ENCODE measurements at regions not wholly inside any gene's neighbourhood (a gene's known extent, or its start where the extent isn't known, plus 50 kb on each side); places are given as distances from the start of the nearest gene placed in this dataset.

GRCh38 chr2:20130160-20130560 lies 78.7 kb upstream of the LAPTM4A start:
- no peaks in the 10 kb centered on the region for H3K9me3 ChIP-seq (ENCODE audit: insufficient read depth, low read depth, low read length)
- H3K27me3 ChIP-seq (ENCODE audit: insufficient read depth, low read length) = no peaks in the 10 kb centered on the region; the same call in 1 of the 2 replicates
- H3K4me1 ChIP-seq (ENCODE audit: insufficient read depth, low read length) = no peaks in the 10 kb centered on the region
- H3K36me3 ChIP-seq (ENCODE audit: insufficient read depth, low read depth, low read length) = no peaks in the 10 kb centered on the region
- H3K9ac ChIP-seq (ENCODE audit: low read depth, low read length) = no peak overlapping the region
- no peak overlapping the region for H3K4me3 ChIP-seq (ENCODE audit: low read length)
- H3K27ac ChIP-seq (ENCODE audit: low read length) = no peak overlapping the region

- no peak overlapping the region for H3K4me3 ChIP-seq (ENCODE audit: low read length)
- H3K9ac ChIP-seq (ENCODE audit: low read depth, low read length) = no peak overlapping the region
- no peaks in the 10 kb centered on the region; the same call in 1 of the 2 replicates for H3K27me3 ChIP-seq (ENCODE audit: insufficient read depth, low read length)
- no peaks in the 10 kb centered on the region for H3K4me1 ChIP-seq (ENCODE audit: insufficient read depth, low read length)
- H3K36me3 ChIP-seq (ENCODE audit: insufficient read depth, low read depth, low read length) = no peaks in the 10 kb centered on the region
- no peaks in the 10 kb centered on the region for H3K9me3 ChIP-seq (ENCODE audit: insufficient read depth, low read depth, low read length)
- no peak overlapping the region for H3K27ac ChIP-seq (ENCODE audit: low read length)
Observed at GRCh38 chr2:20129331-20130159, 78.1 kb upstream of the LAPTM4A start.

- no peak overlapping the region for H3K4me3 ChIP-seq (ENCODE audit: low read length)
- no peaks in the 10 kb centered on the region for H3K9me3 ChIP-seq (ENCODE audit: insufficient read depth, low read depth, low read length)
Observed at GRCh38 chr2:20128506-20129330, 77.3 kb upstream of the LAPTM4A start.

GRCh38 chr2:20126469-20126868 lies 75.0 kb upstream of the LAPTM4A start:
- H3K4me3 ChIP-seq (ENCODE audit: low read length) = no peak overlapping the region
- no peak overlapping the region for H3K27ac ChIP-seq (ENCODE audit: low read length)
- no peak overlapping the region for H3K9ac ChIP-seq (ENCODE audit: low read depth, low read length)
- no peaks in the 10 kb centered on the region for H3K36me3 ChIP-seq (ENCODE audit: insufficient read depth, low read depth, low read length)
- no peaks in the 10 kb centered on the region for H3K27me3 ChIP-seq (ENCODE audit: insufficient read depth, low read length)
- H3K9me3 ChIP-seq (ENCODE audit: insufficient read depth, low read depth, low read length) = no peaks in the 10 kb centered on the region
- no peaks in the 10 kb centered on the region for H3K4me1 ChIP-seq (ENCODE audit: insufficient read depth, low read length)

More at GRCh38 chr2:20128506-20129330, 77.3 kb upstream of the LAPTM4A start:
- H3K27ac ChIP-seq (ENCODE audit: low read length) = no peak overlapping the region
- H3K36me3 ChIP-seq (ENCODE audit: insufficient read depth, low read depth, low read length) = no peaks in the 10 kb centered on the region
- no peak overlapping the region for H3K9ac ChIP-seq (ENCODE audit: low read depth, low read length)
- H3K4me1 ChIP-seq (ENCODE audit: insufficient read depth, low read length) = no peaks in the 10 kb centered on the region
- no peaks in the 10 kb centered on the region for H3K27me3 ChIP-seq (ENCODE audit: insufficient read depth, low read length)

- H3K9ac ChIP-seq (ENCODE audit: low read depth, low read length) = no peak overlapping the region
- no peak overlapping the region for H3K27ac ChIP-seq (ENCODE audit: low read length)
- no peaks in the 10 kb centered on the region for H3K27me3 ChIP-seq (ENCODE audit: insufficient read depth, low read length)
- no peaks in the 10 kb centered on the region for H3K36me3 ChIP-seq (ENCODE audit: insufficient read depth, low read depth, low read length)
- H3K4me3 ChIP-seq (ENCODE audit: low read length) = no peak overlapping the region
- no peaks in the 10 kb centered on the region for H3K9me3 ChIP-seq (ENCODE audit: insufficient read depth, low read depth, low read length)
- no peaks in the 10 kb centered on the region for H3K4me1 ChIP-seq (ENCODE audit: insufficient read depth, low read length)
Observed at GRCh38 chr2:20126040-20126439, 74.6 kb upstream of the LAPTM4A start.

- Histone ChIP-seq H3K9ac (ENCODE audit: low read depth, low read length) (no peak overlapping the region), H3K4me1 (ENCODE audit: insufficient read depth, low read length) (no peaks in the 10 kb centered on the region), H3K27ac (ENCODE audit: low read length) (no peak overlapping the region), H3K9me3 (ENCODE audit: insufficient read depth, low read depth, low read length) (no peaks in the 10 kb centered on the region), H3K4me3 (ENCODE audit: low read length) (no peak overlapping the region), H3K36me3 (ENCODE audit: insufficient read depth, low read depth, low read length) (no peaks in the 10 kb centered on the region), H3K27me3 (ENCODE audit: insufficient read depth, low read length) (no peaks in the 10 kb centered on the region)
Observed at GRCh38 chr2:20125616-20126015, 74.2 kb upstream of the LAPTM4A start.

- Histone ChIP-seq H3K4me1 (ENCODE audit: insufficient read depth, low read length) (no peaks in the 10 kb centered on the region), H3K27me3 (ENCODE audit: insufficient read depth, low read length) (no peaks in the 10 kb centered on the region), H3K9ac (ENCODE audit: low read depth, low read length) (no peak overlapping the region), H3K4me3 (ENCODE audit: low read length) (no peak overlapping the region), H3K36me3 (ENCODE audit: insufficient read depth, low read depth, low read length) (no peaks in the 10 kb centered on the region), H3K27ac (ENCODE audit: low read length) (no peak overlapping the region), H3K9me3 (ENCODE audit: insufficient read depth, low read depth, low read length) (no peaks in the 10 kb centered on the region)
Observed at GRCh38 chr2:20125164-20125563, 73.7 kb upstream of the LAPTM4A start.

- H3K36me3 ChIP-seq (ENCODE audit: insufficient read depth, low read depth, low read length) = no peaks in the 10 kb centered on the region
- no peak overlapping the region for H3K9ac ChIP-seq (ENCODE audit: low read depth, low read length)
- H3K4me3 ChIP-seq (ENCODE audit: low read length) = no peak overlapping the region
- H3K27ac ChIP-seq (ENCODE audit: low read length) = no peak overlapping the region
- H3K4me1 ChIP-seq (ENCODE audit: insufficient read depth, low read length) = no peaks in the 10 kb centered on the region
- H3K9me3 ChIP-seq (ENCODE audit: insufficient read depth, low read depth, low read length) = no peaks in the 10 kb centered on the region
- no peaks in the 10 kb centered on the region for H3K27me3 ChIP-seq (ENCODE audit: insufficient read depth, low read length)
Observed at GRCh38 chr2:20123871-20124594, 72.6 kb upstream of the LAPTM4A start.

- no peak overlapping the region for H3K27ac ChIP-seq (ENCODE audit: low read length)
- no peak overlapping the region for H3K9ac ChIP-seq (ENCODE audit: low read depth, low read length)
- H3K4me3 ChIP-seq (ENCODE audit: low read length) = no peak overlapping the region
- no peaks in the 10 kb centered on the region for H3K27me3 ChIP-seq (ENCODE audit: insufficient read depth, low read length)
- H3K9me3 ChIP-seq (ENCODE audit: insufficient read depth, low read depth, low read length) = no peaks in the 10 kb centered on the region
- H3K36me3 ChIP-seq (ENCODE audit: insufficient read depth, low read depth, low read length) = no peaks in the 10 kb centered on the region
- H3K4me1 ChIP-seq (ENCODE audit: insufficient read depth, low read length) = no peaks in the 10 kb centered on the region
Observed at GRCh38 chr2:20122864-20123263, 71.4 kb upstream of the LAPTM4A start.

- Histone ChIP-seq H3K9me3 (ENCODE audit: insufficient read depth, low read depth, low read length) (no peaks in the 10 kb centered on the region), H3K4me3 (ENCODE audit: low read length) (no peak overlapping the region), H3K9ac (ENCODE audit: low read depth, low read length) (no peak overlapping the region), H3K4me1 (ENCODE audit: insufficient read depth, low read length) (no peaks in the 10 kb centered on the region), H3K27ac (ENCODE audit: low read length) (no peak overlapping the region), H3K36me3 (ENCODE audit: insufficient read depth, low read depth, low read length) (no peaks in the 10 kb centered on the region), H3K27me3 (ENCODE audit: insufficient read depth, low read length) (no peaks in the 10 kb centered on the region)
Observed at GRCh38 chr2:20120569-20121416, 69.4 kb upstream of the LAPTM4A start.

- Histone ChIP-seq H3K27ac (ENCODE audit: low read length) (no peak overlapping the region), H3K27me3 (ENCODE audit: insufficient read depth, low read length) (no peaks in the 10 kb centered on the region), H3K9ac (ENCODE audit: low read depth, low read length) (no peak overlapping the region), H3K36me3 (ENCODE audit: insufficient read depth, low read depth, low read length) (no peaks in the 10 kb centered on the region), H3K4me1 (ENCODE audit: insufficient read depth, low read length) (no peaks in the 10 kb centered on the region), H3K9me3 (ENCODE audit: insufficient read depth, low read depth, low read length) (no peaks in the 10 kb centered on the region), H3K4me3 (ENCODE audit: low read length) (no peak overlapping the region)
Observed at GRCh38 chr2:20118051-20118450, 66.6 kb upstream of the LAPTM4A start.
